HG02759 (cell line): ENCODE measurements at regions not wholly inside any gene's neighbourhood (a gene's known extent, or its start where the extent isn't known, plus 50 kb on each side); places are given as distances from the start of the nearest gene placed in this dataset.
"Not testable (repeated sequence)": the region's sequence is repeated elsewhere in the genome, so short reads cannot be mapped to it uniquely, and the experiment has no call there.

Experiments
- ATAC-seq: cut with Tn5 transposase; IDR thresholded peaks from one replicate; pipeline ENCODE4 v1.9.1; 2021; ENCODE audit warnings: mild to moderate bottlenecking, moderate library complexity; ENCODE audit not compliant: unreplicated experiment

- ATAC-seq: peak; percentile 31
Measured at GRCh38 chr17:45585794-45586650, 95.5 kb upstream of the PLEKHM1 start.

GRCh38 chr17:45586651-45586934, 96.1 kb upstream of the PLEKHM1 start:
- not testable (repeated sequence) for ATAC-seq

GRCh38 chr17:45592433-45592923, 102.0 kb upstream of the PLEKHM1 start:
- peak; percentile 54 for ATAC-seq

- ATAC-seq: not testable (repeated sequence)
Measured at GRCh38 chr17:45596347-45596746, 105.8 kb upstream of the PLEKHM1 start.

GRCh38 chr17:45600052-45601012, 109.8 kb upstream of the PLEKHM1 start:
- ATAC-seq: not testable (repeated sequence)

- not testable (repeated sequence) for ATAC-seq
Measured at GRCh38 chr17:45601013-45601412, 110.5 kb upstream of the PLEKHM1 start.

GRCh38 chr17:45601605-45602539, 111.4 kb upstream of the PLEKHM1 start:
- ATAC-seq: not testable (repeated sequence)

GRCh38 chr17:45605751-45606150, 115.2 kb upstream of the PLEKHM1 start:
- not testable (repeated sequence) for ATAC-seq

- peak; percentile 99 for ATAC-seq
Measured at GRCh38 chr17:45619984-45620405, 129.5 kb upstream of the PLEKHM1 start.

- ATAC-seq: peak; percentile 51
Measured at GRCh38 chr17:45620468-45620867, 129.9 kb upstream of the PLEKHM1 start.

GRCh38 chr17:45621087-45621486, 130.6 kb upstream of the PLEKHM1 start:
- not testable (repeated sequence) for ATAC-seq

GRCh38 chr17:45622295-45622694, 131.8 kb upstream of the PLEKHM1 start:
- not testable (repeated sequence) for ATAC-seq

GRCh38 chr17:45628019-45628418, 137.5 kb upstream of the PLEKHM1 start:
- ATAC-seq: no peak

- ATAC-seq: no peak
Measured at GRCh38 chr17:45631941-45632340, 141.4 kb upstream of the PLEKHM1 start.

- no peak for ATAC-seq
Measured at GRCh38 chr17:45639297-45639849, 144.7 kb upstream of the CRHR1 start.

- ATAC-seq: no peak
Measured at GRCh38 chr17:45640141-45640850, 143.8 kb upstream of the CRHR1 start.

GRCh38 chr17:45641541-45641940, 142.6 kb upstream of the CRHR1 start:
- no peak for ATAC-seq

GRCh38 chr17:45643591-45643990, 140.5 kb upstream of the CRHR1 start:
- no peak for ATAC-seq

GRCh38 chr17:45644637-45645036, 139.5 kb upstream of the CRHR1 start:
- ATAC-seq: not testable (repeated sequence)
